ENCODE measurements at regions not wholly inside any gene's neighbourhood (a gene's known extent, or its start where the extent isn't known, plus 50 kb on each side); places are given as distances from the start of the nearest gene placed in this dataset.

GRCh38 chr3:117303443-117303842 lies 593.9 kb downstream of the TUSC7 start (continued):
- TF ChIP-seq FOSL1 (IDR thresholded peaks at IDR 0.05; ENCODE audit: insufficient read depth, low read depth, low read length) (no peak), KDM1A (IDR thresholded peaks at IDR 0.05; ENCODE audit: borderline replicate concordance, low read length) (no peak), SP4 (IDR thresholded peaks at IDR 0.05; ENCODE audit: low read length) (no peak)
